Ammon's horn (tissue), 1 donor: ENCODE measurements at regions not wholly inside any gene's neighbourhood (a gene's known extent, or its start where the extent isn't known, plus 50 kb on each side); places are given as distances from the start of the nearest gene placed in this dataset.
"Not testable (repeated sequence)": the region's sequence is repeated elsewhere in the genome, so short reads cannot be mapped to it uniquely, and the experiment has no call there.

Experiments used
- DNase-seq: peaks from one replicate; pipeline ENCODE4 v3.0.0-alpha.2; 2016; ENCODE audit warnings: low spot score

DNA sequence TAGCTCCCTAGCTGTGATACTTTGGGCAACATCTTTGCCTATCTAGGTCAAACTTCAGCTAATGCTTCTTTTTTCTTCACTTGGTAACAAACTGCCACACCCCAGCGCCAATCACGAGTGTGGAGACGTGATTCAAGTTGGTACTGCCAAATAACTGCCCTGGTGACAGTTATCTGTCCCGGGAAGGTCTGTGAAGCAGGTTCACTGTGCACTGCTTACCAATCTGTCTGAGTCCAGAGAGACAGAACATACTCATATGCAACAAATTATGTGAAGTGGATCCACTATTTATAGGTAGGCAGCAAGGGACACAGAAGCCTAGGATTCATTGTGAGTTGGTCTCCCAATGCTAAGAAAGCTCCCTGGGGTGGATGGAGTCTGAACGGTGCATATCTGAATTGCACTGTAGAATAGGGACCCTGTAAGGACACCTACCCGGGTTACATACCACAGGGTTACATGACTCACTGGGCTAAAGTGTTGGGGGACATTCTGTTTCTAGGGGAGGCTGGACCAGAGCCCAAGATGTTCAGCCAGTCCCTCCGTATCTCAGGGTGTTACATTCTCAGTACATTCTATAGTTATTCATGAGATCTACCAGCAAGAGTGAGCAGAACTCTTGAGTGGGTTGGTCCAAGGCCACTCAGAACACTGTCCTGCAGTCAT is 95.4 kb upstream of the STC2 start:
- DNase-seq: no peak

DNA sequence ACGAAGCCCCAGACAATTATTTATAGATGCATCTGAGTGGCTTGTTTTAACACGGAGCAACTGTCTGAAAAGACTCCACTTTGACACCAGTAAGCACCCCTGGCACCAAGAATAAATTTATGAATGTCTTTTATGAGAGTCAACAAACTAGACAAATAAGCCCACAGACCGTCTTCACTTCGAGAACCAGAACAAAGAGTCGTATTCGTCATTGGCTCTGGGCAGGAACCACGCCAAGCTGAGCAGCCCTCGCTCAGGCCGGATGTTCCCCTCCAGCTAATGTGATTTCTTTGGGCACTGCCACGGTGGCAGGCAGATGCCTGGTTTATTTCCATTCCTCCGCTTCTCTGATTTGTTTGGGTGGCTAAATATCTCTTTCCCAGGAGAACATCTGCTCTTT is 91.9 kb upstream of the STC2 start:
- DNase-seq: peak; percentile 71

DNA sequence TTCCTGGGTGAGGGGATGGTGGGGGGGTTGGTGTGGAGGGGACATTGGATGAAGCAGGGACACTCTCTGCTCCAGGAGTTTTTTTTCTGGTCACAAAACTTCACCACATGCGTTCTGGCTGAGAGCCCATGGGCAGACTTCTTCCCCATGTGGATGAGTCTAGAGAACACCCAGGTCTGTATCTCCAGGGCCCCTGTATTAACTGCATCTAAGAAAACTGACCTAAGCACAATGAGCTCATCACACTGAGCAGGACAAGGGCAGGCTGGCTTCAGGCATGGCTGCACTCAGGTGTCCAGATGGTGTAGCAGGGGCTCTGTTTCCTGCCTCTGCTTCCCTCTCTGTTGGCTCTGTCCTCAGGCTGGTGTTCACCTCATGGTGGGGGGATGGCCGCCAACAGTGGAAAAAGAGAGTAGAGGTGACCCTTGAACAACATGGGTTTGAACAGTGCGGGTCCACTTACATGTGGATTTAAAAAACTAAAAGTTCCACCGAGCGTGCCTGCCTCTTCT is 85.3 kb upstream of the STC2 start:
- DNase-seq: no peak

DNA sequence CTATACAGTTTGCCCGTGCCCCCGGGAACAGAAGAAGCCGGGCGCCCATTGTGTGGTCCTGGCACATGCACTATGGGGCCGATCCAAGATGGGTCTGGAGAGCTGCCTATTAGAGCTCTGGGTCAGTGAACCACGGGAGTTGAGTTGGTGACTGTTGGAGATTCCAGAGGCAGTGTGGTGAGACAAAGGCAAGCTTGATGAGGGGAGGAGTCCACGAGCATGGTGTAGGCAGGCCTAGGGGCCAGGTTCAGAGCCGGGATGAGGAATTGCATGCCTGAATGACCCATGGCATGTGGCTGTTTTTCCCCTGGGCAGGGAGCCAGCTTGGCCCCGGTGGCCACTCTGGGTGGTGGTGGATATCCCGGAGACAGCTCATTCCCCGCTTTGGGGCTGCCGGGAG is 84.4 kb upstream of the STC2 start:
- DNase-seq: peak; percentile 59

DNA sequence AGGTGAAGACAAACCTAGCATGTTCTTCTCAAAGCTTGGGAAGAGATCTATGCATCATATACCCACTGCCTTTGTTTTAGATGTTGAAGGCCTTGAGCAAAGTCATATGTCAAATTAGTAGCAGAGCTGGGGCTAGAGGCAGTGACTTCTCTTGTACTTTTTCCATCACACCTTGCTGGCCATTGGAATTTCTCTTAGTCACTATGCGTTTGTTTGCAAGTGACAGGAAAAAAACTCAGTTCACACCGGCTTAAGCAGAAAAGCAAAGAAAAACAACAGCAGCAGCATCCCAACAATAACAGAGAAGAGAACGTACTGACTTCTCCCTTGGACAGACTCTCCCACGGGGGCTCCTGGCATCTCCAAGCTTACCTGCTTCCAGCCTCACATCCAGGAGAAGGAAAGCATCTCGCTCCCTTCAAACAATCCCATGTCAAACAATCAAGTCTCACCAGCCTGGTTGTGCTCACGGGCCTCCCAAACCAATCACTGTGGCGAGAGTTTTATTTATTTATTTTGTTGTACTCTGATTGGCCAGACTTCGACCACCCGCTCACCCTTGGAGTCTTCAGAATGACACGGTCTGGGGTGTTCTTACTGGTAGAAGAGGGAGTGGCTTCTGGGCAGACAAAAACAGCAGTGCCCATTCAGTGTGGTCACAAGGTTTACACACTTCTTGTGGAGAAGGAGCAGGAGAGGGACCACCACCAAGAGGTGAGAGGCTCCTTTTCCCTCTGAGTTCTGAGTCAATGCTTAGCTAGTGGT is 83.8 kb upstream of the STC2 start:
- no peak for DNase-seq

DNA sequence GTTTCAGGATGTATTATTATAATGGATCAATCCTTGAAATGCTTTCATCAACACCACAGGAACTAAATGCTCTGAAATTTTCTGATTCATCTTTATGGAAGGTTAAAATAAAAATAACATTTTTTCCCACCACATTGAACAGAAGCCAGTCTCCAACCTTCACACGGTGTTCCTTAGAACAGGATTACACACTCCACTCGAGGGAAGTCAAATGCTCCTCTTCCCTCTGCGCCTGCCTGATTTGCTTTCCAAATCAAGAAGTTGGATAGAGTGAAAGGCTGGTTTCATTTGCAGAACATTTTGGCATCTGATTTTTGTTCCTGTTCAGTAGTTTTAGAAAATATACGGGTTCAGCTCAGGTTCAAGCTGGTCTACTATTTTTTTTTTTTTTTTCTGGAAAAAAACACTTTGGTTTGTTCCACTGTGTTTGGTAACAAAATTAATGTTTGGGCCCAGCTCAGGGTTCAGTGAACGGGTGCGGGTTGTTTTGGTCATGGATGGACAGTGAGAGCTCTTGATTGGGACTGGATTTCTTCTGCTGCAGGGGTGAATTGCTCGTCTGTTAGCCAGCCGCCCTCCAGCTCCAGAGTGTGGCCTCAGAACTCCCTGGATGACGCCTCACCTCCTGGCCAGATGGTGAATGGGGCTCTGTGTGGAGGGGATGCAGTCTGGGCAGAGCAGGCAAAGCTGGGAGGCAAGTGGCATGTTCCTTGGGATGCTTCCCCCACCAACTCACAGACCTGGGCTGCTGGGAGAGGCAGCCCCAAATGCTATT is 82.4 kb upstream of the STC2 start:
- DNase-seq: peak; percentile 59

DNA sequence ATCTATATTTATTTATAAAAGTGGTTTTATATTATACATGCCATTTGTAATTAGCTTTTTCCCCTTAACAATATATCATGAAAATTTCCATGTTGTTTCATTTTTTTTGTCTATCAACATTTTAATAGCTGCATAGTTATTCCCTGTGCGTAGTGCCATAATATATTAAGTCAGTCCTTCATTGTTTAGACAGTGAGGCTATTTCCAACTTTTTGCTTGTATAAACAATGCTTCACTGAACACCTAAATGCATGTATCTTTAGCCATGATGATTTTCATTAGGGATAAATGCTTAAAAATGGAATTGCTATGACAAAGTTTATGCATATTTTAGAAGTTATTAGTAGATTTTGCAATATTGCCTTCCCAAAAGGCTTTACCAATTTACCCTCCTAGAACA is 80.7 kb upstream of the STC2 start:
- DNase-seq: no peak

DNA sequence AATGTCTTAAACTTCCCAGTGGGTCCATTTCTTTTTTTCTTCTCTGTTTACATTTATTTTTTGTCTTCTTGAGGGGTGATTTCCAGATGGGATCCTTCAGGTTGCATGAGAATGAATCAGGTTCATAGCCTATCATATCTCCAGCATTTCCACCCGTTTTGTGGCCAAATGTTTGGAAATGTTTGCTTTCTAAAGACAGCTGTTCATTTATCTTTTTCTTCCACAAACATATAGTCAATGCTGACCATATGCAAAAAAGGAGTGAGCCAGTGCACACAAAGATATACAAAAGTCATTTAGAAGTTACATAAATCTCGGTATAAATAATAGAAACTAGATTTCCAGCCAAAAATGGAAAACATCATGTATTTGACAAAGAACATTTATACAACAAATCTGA is 71.6 kb upstream of the STC2 start:
- DNase-seq: no peak

DNA sequence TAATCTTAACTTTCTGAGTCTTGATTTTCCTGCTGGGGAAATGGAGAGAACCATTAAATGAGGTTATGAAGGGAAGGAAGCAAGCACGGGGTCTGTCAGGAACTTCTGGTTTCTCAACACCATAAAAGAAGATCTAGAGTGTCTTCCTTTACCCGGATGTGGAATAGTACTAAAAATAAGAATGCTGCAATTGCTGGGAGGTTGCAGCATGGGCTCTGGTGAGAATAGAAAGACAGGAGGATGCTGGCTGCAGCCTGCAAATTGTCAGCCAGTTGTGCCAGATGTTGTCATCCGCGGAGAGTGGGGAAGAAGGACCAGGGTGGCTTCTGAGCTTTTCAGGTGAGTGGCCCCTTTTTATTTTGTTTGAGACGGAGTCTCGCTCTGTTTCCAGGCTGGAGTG is 69.3 kb upstream of the STC2 start:
- DNase-seq: peak; percentile 17

DNA sequence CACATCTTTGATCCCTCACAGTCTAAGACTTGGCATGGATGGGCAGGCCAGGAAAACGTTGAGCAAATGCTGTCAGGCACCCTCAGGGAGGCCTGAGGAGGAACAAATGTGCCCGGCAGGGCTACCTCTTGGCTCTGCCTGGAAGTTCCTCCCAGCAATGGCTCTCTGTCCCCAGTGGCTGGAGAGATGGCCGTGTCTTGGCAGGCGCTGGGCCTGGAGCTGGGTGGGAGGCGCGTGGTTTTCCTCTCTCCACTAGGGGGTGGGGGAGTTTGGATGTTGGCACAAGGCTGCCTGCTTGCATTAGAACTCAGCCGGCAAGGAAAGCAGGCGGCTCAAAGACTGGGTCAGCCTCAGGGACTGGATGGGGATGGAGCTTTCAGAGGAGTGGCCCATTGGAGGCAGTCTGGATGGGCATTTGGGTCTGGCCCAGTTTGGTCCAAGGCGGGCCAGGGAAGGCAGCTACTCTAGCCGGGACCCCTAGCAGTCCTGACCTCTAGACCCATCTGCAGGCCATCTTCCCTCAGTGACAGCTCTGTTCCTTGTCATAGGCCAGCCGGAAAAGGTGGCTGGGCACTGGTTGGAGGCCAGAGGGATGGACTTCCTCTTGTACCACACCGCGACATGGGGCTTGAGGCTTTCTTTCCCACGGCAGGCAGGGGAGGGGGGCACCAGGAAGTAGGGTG is 68.2 kb upstream of the STC2 start:
- DNase-seq: peak; percentile 60

DNA sequence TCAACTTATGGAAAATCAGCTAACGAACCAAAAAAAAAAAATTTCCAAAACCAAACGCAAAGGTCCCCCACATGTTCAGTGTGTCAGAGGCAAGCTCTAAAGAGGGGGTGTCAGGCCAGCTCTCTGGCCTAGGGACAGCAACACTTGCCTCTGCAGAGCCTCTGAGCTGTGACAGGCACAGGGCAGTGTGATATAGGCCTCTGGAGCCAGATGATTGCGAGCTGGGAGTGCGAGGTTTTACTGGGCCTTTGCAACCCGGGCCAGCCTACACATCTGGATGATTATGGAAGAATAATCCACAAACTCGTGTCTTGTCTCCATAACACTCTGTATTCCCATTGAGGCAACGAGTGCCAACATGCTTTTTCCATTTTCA is 67.7 kb upstream of the STC2 start:
- no peak for DNase-seq

DNA sequence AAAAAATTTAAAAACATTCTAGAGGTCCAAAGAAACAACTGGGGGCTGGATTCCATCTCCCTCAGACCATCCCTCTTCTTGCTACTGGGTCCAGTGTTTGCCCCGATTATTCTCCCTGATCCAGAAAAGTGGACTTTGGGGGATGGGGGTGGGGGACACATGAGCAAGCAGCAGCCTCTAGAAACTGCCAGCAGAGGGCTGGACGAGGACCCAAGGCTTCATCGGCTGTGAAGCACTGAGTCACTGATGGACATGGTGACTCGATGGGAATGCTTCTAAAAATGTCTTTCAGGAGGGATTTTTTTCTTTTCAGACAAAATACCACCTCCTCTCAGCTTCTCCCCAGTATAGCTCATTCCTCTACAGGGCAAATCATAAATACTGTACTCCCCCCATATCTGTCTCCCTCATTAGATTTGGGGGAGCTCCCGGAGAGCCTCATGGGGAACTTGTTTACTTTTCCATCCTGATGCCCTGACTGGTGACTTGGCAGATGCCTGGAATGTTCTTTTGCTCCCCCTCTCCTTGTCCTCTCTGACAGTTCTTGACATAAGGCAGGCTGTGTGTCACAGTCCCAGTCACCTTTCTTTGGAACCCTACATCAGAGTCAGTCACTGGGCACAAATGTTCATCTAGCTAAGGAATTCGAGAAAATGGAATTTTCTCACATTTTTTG is 67.2 kb upstream of the STC2 start:
- DNase-seq: no peak

DNA sequence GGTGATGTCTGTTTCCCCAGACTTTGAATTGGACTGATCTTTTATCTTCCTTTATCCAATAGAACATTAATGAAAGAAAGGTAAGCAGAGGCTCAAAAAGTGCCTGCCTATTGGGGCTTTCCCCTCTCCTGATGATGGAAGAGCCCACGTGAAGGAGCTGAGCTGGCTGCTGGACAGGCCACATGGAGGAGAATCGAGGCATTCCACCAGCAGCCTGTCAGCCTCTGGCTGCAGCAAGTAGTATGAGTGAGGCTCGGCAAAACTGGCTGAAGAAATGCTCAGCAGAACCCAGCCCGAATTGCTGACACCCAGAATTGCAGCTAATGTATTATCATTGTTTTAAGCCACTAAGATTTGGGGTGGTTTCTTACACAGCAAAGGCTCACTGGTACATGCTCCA is 66.5 kb upstream of the STC2 start:
- no peak for DNase-seq

DNA sequence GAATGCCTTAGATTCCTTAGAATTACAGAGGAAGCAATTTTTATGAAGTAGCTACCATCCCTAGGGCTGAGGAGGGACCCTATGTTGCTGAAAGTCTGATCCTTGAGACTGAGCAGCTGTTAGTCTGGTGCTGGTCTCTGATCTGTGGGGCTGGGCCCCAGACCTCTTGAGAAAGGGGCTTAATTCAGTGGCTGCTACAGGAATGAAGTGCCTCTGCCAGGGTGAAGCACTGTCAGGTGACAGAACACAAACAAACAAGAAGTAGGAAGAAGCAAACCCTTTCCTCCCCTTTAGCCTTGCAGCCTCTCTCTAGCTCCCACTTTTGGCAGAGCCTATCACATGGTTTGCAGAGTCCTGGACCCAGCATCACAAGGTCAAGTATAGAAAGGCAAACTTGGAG is 64.0 kb upstream of the STC2 start:
- DNase-seq: no peak

DNA sequence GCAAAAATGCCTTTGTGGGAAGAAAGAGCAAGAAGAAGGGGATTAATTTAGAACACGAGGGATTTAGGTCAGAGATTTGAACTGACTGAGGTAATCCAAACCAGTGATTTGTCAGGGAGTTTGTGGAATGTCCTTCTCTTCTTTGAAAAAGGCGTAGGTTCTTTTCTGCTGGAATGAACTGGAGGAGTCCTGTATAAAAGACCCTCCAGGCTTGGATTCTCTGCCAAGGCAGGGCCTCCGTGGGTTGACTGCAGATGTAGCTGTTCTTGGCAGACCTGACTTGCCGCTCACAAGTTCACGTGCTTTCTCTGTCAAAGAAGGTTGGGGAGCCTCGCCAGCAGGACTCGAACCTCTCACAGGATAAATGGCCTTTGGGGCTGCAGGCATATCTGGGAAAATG is 62.8 kb upstream of the STC2 start:
- peak; percentile 70 for DNase-seq

DNA sequence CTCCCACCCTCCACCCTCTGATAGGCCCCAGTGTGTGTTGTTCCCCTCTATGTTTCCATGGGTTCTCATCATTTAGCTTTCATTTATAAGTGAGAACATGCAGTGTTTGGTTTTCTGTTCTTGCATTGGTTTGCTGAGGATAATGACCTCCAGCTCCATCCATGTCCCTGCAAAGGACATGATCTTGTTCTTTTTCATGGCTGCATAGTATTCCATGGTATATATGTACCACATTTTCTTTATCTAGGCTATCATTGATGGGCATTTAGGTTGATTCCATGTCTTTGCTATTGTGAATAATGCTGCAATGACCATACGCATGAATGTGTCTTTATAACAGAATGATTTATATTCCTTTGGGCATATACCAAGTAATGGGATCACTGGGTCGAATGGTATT is 59.1 kb upstream of the STC2 start:
- DNase-seq: not testable (repeated sequence)

DNA sequence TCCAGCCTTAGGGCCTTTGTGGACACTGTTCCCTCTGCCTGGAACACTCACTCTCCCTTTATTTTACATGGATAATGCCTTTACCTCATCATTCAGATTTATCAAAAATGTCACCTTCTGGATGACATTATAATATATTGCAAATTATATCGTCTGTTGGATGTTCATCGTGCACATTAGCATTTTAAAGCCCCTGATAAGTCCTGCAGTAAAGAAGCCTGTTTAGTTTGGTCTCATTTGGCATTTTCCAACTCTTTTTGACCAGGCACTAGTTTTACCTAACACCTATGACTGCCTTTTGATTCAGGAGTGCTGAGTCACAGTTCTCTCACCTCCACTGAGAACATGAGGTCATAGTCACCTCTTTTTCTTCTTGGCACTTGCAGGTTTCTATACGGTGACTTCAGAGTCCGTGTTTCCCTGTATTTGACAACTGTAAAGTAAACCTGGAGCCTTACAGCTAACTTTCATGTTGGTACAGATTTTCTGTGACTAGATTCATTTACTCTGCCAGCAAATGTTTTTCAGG is 57.7 kb upstream of the STC2 start:
- DNase-seq: no peak

DNA sequence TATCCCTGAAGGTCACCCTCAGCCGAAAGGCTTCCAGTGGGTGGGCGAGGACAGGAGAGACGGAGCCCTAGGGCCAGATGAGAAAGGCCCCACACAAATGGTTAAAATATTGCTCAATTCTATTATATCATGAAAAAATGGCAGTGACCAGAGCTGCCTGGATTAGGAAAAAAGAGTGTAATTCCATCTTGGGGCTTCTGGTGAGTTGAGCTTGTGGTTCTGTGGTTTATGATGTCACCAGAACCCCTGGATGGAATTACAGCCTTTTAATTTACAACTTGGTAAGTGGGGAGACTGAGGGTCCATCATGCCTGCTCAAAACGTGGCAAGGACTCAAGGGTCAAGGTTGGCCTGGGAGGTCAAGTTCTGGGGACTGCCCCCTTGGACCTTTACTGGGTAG is 55.5 kb upstream of the STC2 start:
- DNase-seq: no peak

DNA sequence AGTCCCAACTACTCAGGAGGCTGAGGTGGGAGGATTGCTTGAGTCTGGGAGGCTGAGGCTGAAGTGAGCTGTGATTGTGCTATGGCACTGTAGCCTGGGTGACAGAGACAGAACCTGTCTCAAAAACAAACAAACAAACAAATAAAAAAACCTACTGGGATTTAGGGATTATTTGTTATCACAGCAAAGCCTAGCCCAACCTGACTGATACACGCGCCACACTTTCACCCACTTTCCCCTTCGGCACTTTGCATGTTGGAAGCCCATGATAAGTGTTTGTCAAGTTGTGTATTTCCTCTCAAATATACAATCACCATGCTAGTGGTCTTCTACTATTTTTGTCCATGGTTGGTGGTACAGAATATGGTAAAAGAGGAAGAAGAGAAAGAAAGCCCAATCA is 50.5 kb upstream of the STC2 start:
- DNase-seq: no peak
